ENCODE measurements at regions not wholly inside any gene's neighbourhood (a gene's known extent, or its start where the extent isn't known, plus 50 kb on each side); places are given as distances from the start of the nearest gene placed in this dataset.
"Not testable (repeated sequence)": the region's sequence is repeated elsewhere in the genome, so short reads cannot be mapped to it uniquely, and the experiment has no call there.

- H3K4me3 ChIP-seq, result no peak overlapping the region
- no peak overlapping the region for H3K27ac ChIP-seq
Measured at GRCh38 chr7:109806548-109806947, 1236.9 kb downstream of the DNAJB9 start.

DNA sequence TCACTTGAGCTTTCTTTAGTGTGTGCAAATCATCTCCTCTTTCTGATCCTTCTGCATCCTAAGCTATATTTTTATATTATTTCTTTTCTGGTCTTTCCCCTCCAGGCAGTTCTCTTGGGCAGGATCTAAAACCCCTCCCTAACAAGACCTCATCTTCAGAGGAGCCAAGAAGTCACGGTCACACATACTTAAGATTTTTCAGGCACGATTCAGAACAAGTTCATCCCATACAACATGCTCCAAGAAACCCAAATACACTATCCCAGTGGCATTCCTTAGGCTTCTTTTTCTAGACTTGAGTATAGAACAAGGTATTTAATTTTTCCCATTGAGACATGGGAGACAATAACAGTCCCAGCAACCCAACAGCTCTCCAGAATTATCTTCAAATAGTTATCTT is 1251.5 kb downstream of the DNAJB9 start:
- Histone ChIP-seq H3K4me3 (no peak overlapping the region), H3K27ac (no peak overlapping the region)

- H3K27ac ChIP-seq, result no peak overlapping the region
- H3K4me3 ChIP-seq, result no peak overlapping the region
Measured at GRCh38 chr7:109834851-109835250, 1256.1 kb upstream of the LRRN3 start.

GRCh38 chr7:109835577-109835976 is 1255.3 kb upstream of the LRRN3 start:
- Histone ChIP-seq H3K4me3 (no peak overlapping the region), H3K27ac (no peak overlapping the region)

DNA sequence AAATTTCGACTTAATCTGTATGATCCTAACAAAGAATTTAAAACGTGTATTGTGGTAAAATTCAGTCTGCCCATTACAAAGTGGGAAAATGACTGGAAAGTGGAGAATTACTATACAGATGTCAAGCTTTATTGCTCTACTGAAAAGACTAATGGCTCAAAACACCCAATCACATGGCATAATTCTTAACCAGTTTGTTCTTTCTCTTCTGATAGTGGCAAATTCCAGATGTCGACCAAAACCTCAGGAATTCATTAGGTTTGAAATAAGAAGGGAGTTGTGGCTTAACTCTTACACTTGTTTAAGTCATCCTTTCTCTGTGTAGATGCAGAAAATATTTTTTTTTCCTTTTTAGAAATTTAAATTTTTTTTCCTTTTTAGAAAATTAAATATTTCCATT is 1254.9 kb upstream of the LRRN3 start:
- Histone ChIP-seq H3K4me3 (no peak overlapping the region), H3K27ac (no peak overlapping the region)

DNA sequence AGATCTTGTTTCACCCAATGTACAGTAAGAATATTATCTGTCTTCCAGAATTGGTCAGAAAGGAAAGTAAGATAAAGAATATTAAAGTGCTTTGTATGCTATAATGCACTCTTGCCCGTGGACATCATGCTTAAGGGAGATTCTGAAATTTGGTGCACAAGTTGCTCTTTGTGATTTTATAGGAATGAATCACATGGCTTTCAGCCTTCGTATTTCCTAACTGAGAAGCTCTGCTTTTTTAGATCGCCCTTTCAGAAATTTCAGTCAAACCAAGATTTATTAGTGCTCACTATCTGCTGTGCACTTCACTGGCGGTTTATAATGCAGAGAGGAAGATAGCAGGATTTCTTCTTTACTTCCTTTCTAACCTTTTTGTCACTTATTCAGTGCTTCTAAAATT is 1248.5 kb upstream of the LRRN3 start:
- H3K4me3 ChIP-seq, result no peak overlapping the region
- no peak overlapping the region for H3K27ac ChIP-seq

DNA sequence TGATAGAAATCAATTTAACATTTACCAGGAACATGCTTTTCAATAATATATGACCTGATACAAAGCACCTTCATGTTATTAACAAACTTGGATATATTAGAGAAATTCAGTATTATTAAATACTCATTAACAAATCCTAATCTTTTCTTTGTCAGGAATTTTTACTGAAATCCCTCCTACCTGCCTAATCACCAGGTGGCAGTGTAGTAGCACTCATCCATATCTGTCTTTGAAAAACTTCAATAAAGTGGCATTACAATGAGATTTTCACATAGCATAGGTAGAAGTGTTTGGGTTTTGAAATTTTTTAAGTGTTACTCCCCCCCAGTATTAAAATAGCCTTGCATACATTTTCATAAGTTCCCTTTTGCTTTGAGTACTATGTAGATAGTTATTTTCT is 1246.6 kb upstream of the LRRN3 start:
- no peak overlapping the region for H3K4me3 ChIP-seq
- H3K27ac ChIP-seq, result no peak overlapping the region

- Histone ChIP-seq H3K4me3 (no peak overlapping the region), H3K27ac (no peak overlapping the region)
Measured at GRCh38 chr7:109864230-109864629, 1226.7 kb upstream of the LRRN3 start.

GRCh38 chr7:109868215-109868860 is 1222.6 kb upstream of the LRRN3 start:
- Histone ChIP-seq H3K4me3 (no peak overlapping the region), H3K27ac (no peak overlapping the region)

DNA sequence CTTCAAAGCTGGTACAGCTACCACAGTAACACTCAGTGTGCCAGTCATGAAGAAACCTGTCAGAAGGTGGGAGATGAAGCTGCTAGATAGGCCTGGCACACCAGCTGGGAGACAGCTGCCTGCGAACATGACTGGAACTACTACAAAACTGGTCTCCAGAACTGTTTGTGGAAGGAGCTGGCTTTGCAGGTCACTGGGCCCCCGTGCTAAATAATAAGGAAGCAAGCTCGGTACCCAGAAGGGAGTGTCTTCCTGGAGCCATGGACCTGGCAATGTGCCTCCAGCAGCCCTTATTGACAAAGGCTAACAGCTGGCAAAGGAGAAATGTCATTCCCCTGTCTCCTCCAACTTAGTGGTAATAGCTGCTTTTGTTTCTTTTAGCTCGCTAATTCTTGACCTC is 1217.6 kb upstream of the LRRN3 start:
- H3K27ac ChIP-seq, result no peak overlapping the region
- no peak overlapping the region for H3K4me3 ChIP-seq

GRCh38 chr7:109879287-109879828 is 1211.6 kb upstream of the LRRN3 start:
- H3K27ac ChIP-seq, result no peak overlapping the region
- no peak overlapping the region for H3K4me3 ChIP-seq

DNA sequence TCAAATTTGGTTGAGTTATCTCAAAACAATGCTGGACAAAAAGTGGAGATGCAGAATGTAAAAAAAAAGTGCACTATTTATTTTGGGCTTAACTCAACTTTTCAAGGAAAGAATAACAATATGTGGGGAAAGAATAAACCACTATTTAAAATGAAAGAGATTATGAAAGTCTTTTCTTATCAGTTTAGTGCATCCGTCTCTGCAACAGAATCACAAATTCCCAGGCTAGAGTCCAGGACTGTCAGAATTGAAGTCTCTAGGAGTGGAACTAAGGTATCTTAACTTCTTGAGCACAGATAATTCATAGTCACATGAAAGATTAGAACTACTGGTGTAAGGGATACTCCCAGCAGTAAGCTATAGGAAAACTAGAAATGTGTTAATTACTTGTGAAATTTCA is 1200.3 kb upstream of the LRRN3 start:
- H3K27ac ChIP-seq, result no peak overlapping the region
- H3K4me3 ChIP-seq, result no peak overlapping the region

DNA sequence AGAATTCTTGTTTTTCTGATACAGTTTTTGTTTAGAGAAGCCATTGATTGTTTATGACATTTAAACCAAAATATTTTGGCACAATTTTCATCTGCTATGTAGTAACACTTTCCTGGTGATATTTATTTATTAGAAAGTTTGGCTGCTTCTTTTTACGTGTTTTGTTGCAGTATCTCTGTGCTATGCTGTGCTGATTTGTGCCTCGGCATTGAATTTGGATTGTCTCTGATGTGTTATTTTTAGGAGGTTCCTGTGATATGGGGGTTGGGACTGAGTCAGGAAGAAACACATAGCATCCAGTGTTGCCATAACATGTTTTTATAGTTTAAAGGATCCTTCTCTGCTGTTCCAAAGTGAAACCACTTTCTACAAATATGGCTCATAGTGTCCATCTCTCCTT is 1197.7 kb upstream of the LRRN3 start:
- no peak overlapping the region for H3K4me3 ChIP-seq
- H3K27ac ChIP-seq, result no peak overlapping the region

GRCh38 chr7:109895536-109895935 is 1195.4 kb upstream of the LRRN3 start:
- no peak overlapping the region for H3K27ac ChIP-seq
- H3K4me3 ChIP-seq, result no peak overlapping the region

DNA sequence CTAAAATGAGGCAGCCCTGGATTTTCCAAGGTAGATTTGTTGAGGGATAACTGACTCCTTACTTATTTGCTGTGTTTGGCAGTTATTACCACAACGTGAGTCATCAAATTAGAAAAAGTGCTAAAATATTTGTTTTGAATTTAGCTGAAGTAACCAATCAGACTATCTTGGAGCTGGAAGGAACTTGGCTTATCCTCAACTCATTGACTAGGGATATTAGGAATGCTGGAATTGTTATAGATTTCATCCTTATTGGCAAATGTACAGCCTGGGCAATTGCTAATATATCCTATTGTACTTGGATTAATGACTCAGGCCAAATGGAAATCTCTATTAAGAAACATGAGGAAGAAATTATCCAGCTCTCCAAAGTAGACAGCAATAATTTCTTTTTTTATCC is 1189.0 kb upstream of the LRRN3 start:
- Histone ChIP-seq H3K27ac (peak overlapping the region in 1 of 21 experiments; percentile 38), H3K4me3 (no peak overlapping the region)

- not testable (repeated sequence) for H3K27ac ChIP-seq, H3K4me3 ChIP-seq
Measured at GRCh38 chr7:109905368-109906065, 1185.4 kb upstream of the LRRN3 start.

DNA sequence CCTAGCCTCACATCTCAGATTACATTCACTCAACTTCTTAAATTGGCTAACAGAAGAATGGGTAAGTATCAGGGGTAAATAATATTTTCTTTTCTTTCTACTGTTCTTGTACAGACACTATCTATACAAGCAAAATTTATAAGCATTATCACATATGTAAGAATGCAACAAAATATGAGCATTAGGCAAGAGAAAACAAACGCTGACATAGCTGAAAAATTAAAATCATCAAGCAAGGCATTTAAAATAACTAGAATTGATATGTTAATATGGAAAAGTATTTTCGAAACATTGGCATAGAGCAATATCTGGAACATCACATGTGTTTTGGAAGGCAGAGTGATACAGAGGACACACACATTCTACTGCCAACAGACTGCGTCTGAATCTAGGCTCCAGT is 1175.3 kb upstream of the LRRN3 start:
- Histone ChIP-seq H3K27ac (no peak overlapping the region), H3K4me3 (no peak overlapping the region)

DNA sequence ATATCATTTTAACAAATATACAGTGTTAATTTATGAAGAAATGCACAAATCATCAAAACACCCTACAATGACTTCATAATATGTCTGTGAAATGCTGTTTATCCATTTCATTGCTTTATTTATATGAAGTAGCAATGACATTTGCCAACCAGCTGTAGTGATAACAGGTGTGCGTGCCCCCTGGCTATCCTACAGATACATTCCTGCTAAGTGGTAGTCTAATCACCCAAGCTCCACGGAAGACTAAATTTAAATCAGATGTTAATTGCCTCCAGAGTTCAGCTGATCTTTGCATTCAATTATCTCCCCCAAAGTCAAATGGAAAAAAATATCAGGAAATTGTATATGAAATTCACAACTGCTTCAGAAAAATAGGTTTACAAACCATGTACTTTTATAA is 1164.2 kb upstream of the LRRN3 start:
- Histone ChIP-seq H3K4me3 (no peak overlapping the region), H3K27ac (no peak overlapping the region)

- no peak overlapping the region for H3K4me3 ChIP-seq
- no peak overlapping the region for H3K27ac ChIP-seq
Measured at GRCh38 chr7:109930049-109930448, 1160.9 kb upstream of the LRRN3 start.

DNA sequence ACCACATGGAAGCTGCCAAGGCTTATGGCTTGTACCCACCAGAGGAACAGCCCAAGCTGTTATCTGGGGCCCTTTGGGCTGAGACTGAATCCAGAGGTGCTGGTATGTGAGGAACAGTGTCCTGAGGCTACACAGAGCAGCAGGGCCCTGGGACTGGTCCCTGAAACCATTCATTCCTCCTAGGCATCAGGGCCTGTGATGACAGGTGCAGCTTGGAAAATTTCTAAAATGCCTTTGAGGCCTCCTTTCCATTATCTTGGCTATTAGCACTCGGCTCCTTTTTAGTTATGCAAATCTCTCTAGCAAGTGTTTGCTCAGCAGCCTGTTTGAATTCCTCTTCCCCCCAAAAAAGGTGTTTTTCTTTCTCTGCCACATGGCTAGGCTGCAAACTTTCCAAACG is 1151.7 kb upstream of the LRRN3 start:
- H3K4me3 ChIP-seq, result no peak overlapping the region

DNA sequence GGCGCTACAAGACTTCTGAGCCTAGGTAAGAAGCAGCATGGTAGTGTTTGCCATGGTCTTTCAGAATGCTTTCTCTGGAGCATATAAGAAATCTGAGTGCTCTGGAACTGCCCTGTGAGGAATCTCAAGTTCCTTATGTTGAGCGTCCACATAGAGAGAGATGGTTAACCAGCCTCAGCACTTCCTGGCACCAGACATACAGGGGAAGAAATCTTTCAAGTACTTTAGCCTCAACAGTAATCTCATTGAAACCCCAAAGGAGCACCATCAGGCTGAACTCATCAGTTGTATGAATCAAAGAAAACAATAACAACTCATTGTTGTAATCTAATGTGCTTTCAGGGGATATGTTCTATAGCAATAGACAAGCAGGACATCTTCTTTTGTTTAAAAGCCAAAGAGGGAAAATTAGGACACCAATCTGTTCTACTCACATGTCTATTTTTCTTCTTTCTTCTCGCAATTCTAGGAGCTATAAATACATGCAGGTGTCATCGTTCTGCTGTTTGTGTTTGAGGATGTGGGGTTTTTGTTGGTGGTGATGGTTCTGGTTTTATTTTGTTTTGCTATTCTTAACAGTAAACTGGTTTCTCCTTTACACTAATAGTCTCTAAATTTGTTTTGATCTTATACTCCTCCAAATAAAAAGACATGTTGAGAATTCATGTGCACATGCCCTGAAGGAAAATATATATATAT is 1145.0 kb upstream of the LRRN3 start:
- H3K4me3 ChIP-seq, result no peak overlapping the region

More for the DNA sequence above, 1151.7 kb upstream of the LRRN3 start:
- no peak overlapping the region for H3K27ac ChIP-seq

More for the DNA sequence above, 1145.0 kb upstream of the LRRN3 start:
- H3K27ac ChIP-seq, result no peak overlapping the region
